IMR-90 (cell line): ENCODE measurements at regions not wholly inside any gene's neighbourhood (a gene's known extent, or its start where the extent isn't known, plus 50 kb on each side); places are given as distances from the start of the nearest gene placed in this dataset.

ENCODE experiments used
- ATAC-seq: fragments of 200-7000 bp; cut with Tn5 transposase; 2 replicates; pipeline ENCODE4 v1.9.1; 2020; ENCODE audit warnings: low read depth, mild to moderate bottlenecking, moderate library complexity
- BruUV-seq: library from RNA; stranded (reverse); fragments of 400-500 nt; replicated peaks from 2 replicates; lab custom pipeline; 2021; lab: Mats Ljungman, UMichigan
- CTCF ChIA-PET: fragments of 300-600 bp; formaldehyde crosslinking; extraction: SDS; loops from one replicate; lab custom pipeline; 2021; ENCODE audit warnings: antibody characterized with exemption; lab: Yijun Ruan, JAX
- POLR2A ChIA-PET: fragments of 300-600 bp; sonication (Branson Sonifier 250); formaldehyde crosslinking; loops from one replicate; lab custom pipeline; 2022; ENCODE audit warnings: antibody characterized with exemption; ENCODE audit not compliant: unreplicated experiment; lab: Charles Lee
- DNase-seq: peaks from one replicate; pipeline ENCODE4 v3.0.0; 2013
- H2AFZ ChIP-seq: replicated peaks from 2 replicates; pipeline ENCODE3; 2013; ENCODE audit warnings: low read length, mild to moderate bottlenecking; ENCODE audit not compliant: poor library complexity
- H2AK5ac ChIP-seq: 2 replicates; pipeline ENCODE4 v1.6.1; 2013; ENCODE audit warnings: low read depth, low read length, inconsistent platforms
- H2AK9ac ChIP-seq: replicated peaks from 2 replicates; pipeline ENCODE3; 2013; ENCODE audit warnings: mild to moderate bottlenecking, low read depth, low read length, moderate library complexity; ENCODE audit not compliant: poor library complexity
- H2BK120ac ChIP-seq: 2 replicates; pipeline ENCODE4 v1.6.1; 2013; ENCODE audit warnings: low read depth, low read length, inconsistent platforms
- H2BK15ac ChIP-seq: 3 replicates; pipeline ENCODE4 v1.6.1; 2013; ENCODE audit warnings: low read depth, low read length, inconsistent platforms
- H2BK20ac ChIP-seq: 2 replicates; pipeline ENCODE4 v1.6.1; 2013; ENCODE audit warnings: low read depth, mild to moderate bottlenecking, inconsistent platforms, low read length, moderate library complexity
- H2BK5ac ChIP-seq: 2 replicates; pipeline ENCODE4 v1.6.1; 2013; ENCODE audit warnings: mild to moderate bottlenecking, low read depth, low read length, inconsistent platforms; ENCODE audit not compliant: poor library complexity, severe bottlenecking
- H3K14ac ChIP-seq: replicated peaks from 2 replicates; pipeline ENCODE4 v1.6.1; 2013; ENCODE audit warnings: low read depth, low read length, inconsistent platforms
- H3K18ac ChIP-seq: 2 replicates; pipeline ENCODE4 v1.6.1; 2013; ENCODE audit warnings: low read depth, low read length, control low read depth
- H3K23ac ChIP-seq: 2 replicates; pipeline ENCODE4 v1.6.1; 2013; ENCODE audit warnings: low read depth, low read length, inconsistent platforms
- H3K27ac ChIP-seq: 2 replicates; pipeline ENCODE4 v1.5.1; 2013; ENCODE audit warnings: mild to moderate bottlenecking, control low read depth, low read length; ENCODE audit not compliant: insufficient read depth
- H3K27me3 ChIP-seq: 2 replicates; pipeline ENCODE4 v1.6.1; 2013; ENCODE audit warnings: low read length; ENCODE audit not compliant: control insufficient read depth, insufficient read depth
- H3K36me3 ChIP-seq: 2 replicates; pipeline ENCODE4 v1.6.1; 2013; ENCODE audit warnings: low read length, mixed read lengths; ENCODE audit not compliant: control insufficient read depth, insufficient read depth
- H3K4ac ChIP-seq: 2 replicates; pipeline ENCODE4 v1.6.1; 2013; ENCODE audit warnings: low read depth, low read length, inconsistent platforms
- H3K4me1 ChIP-seq: 2 replicates; pipeline ENCODE4 v1.6.1; 2013; ENCODE audit warnings: low read length, mixed read lengths; ENCODE audit not compliant: control insufficient read depth, insufficient read depth
- H3K4me2 ChIP-seq: 2 replicates; pipeline ENCODE4 v1.6.1; 2013; ENCODE audit warnings: low read depth, mild to moderate bottlenecking, control low read depth, low read length, moderate library complexity
- H3K4me3 ChIP-seq: 2 replicates; pipeline ENCODE4 v1.5.1; 2013; ENCODE audit warnings: low read depth, mild to moderate bottlenecking, control low read depth, low read length, moderate library complexity; ENCODE audit not compliant: insufficient read depth
- H3K56ac ChIP-seq: 2 replicates; pipeline ENCODE4 v1.6.1; 2013; ENCODE audit warnings: low read length, inconsistent platforms; ENCODE audit not compliant: insufficient read depth; ENCODE audit errors: extremely low read depth
- H3K79me1 ChIP-seq, 2 experiments: 2 replicates each; pipeline ENCODE4 v1.6.1; 2013; ENCODE audit warnings: low read length in 2 of 2, inconsistent platforms in 1 of 2, low read depth in 1 of 2
- H3K9ac ChIP-seq: 2 replicates; pipeline ENCODE4 v1.6.1; 2013; ENCODE audit warnings: low read depth, low read length, control low read depth
- H3K9me1 ChIP-seq: 2 replicates; pipeline ENCODE4 v1.6.1; 2013; ENCODE audit warnings: low read length, inconsistent platforms; ENCODE audit not compliant: insufficient read depth
- H3K9me3 ChIP-seq: 2 replicates; pipeline ENCODE4 v1.6.1; 2013; ENCODE audit warnings: low read length; ENCODE audit not compliant: control insufficient read depth, insufficient read depth
- H4K20me1 ChIP-seq: 2 replicates; pipeline ENCODE4 v1.6.1; 2013; ENCODE audit warnings: low read length, inconsistent platforms; ENCODE audit not compliant: insufficient read depth
- H4K5ac ChIP-seq: 2 replicates; pipeline ENCODE4 v1.6.1; 2013; ENCODE audit warnings: mild to moderate bottlenecking, low read depth, low read length, control low read depth
- H4K8ac ChIP-seq, 2 experiments: 2 replicates each; pipeline ENCODE4 v1.6.1; 2013; ENCODE audit warnings: low read depth in 2 of 2, low read length in 2 of 2, control low read depth in 1 of 2, inconsistent platforms in 1 of 2
- H4K91ac ChIP-seq: 2 replicates; pipeline ENCODE4 v1.6.1; 2013; ENCODE audit warnings: low read depth, low read length, inconsistent platforms; ENCODE audit not compliant: insufficient read depth
- CTCF ChIP-seq: conservative IDR thresholded peaks from 2 replicates; pipeline ENCODE4 v1.5.1; 2012; ENCODE audit warnings: mild to moderate bottlenecking, low read depth, low read length, improper control_type of control experiment
- ELK1 ChIP-seq: fragments of 150-350 bp; IDR thresholded peaks from 2 replicates; pipeline ENCODE4 v1.6.1; 2016; ENCODE audit warnings: low read depth, mild to moderate bottlenecking, low read length, moderate library complexity, borderline replicate concordance
- MAFK ChIP-seq: IDR thresholded peaks from 2 replicates; pipeline ENCODE4 v1.6.1; 2012; ENCODE audit warnings: low read depth, low read length, improper control_type of control experiment
- WGBS, 2 experiments: methylation state at CpG; one replicate each; pipeline versions ENCODE4 v1.1.5 to v1.1.7; 2013; ENCODE audit warnings: missing lambda C conversion rate in 2 of 2; ENCODE audit not compliant: insufficient read length in 1 of 2; ENCODE audit errors: extremely low coverage in 2 of 2; 5-methylcytosine and 5-hydroxymethylcytosine counted together
- dilution Hi-C: fragments of 300-500 bp; cut with HindIII; formaldehyde crosslinking; loops from one replicate; pipeline ENCODE4 v1.14.3; 2018; ENCODE audit warnings: low sequenced_read_pairs; ENCODE audit not compliant: unreplicated experiment
- in situ Hi-C: fragments of 300-500 bp; cut with MboI; formaldehyde crosslinking; loops from 3 replicates; pipeline ENCODE4 v1.14.3; 2019; ENCODE audit warnings: low sequenced_read_pairs, inconsistent platforms, mixed read lengths
- intact Hi-C: fragments of 100-400 bp; cut with micrococcal nuclease; formaldehyde crosslinking; loops from 2 replicates; pipeline ENCODE4 v1.10.0; 2022

GRCh38 chr2:44884677-44885076, 56.8 kb upstream of the SIX3 start:
- H3K4me2 ChIP-seq = no peak overlapping the region
- TF ChIP-seq CTCF = no peak
- no peak for TF ChIP-seq ELK1
- peak; percentile 91 for TF ChIP-seq MAFK
- no peaks in the 10 kb centered on the region for H3K9me1 ChIP-seq
- intact Hi-C loops (no loop called here), in situ Hi-C loops (no loop called here), dilution Hi-C loops (no loop called here)
- no peak overlapping the region for H4K8ac ChIP-seq
- no peaks in the 10 kb centered on the region for H3K4me1 ChIP-seq
- no peaks in the 10 kb centered on the region for H3K36me3 ChIP-seq
- no peaks in the 10 kb centered on the region for H3K79me1 ChIP-seq
- H3K56ac ChIP-seq = no peak overlapping the region
- H2BK120ac ChIP-seq = no peak overlapping the region
- H3K9ac ChIP-seq = no peak overlapping the region
- ATAC-seq (no peak), DNase-seq (no peak)
- no peak overlapping the region for H3K14ac ChIP-seq
- ChIA-PET CTCF (no interaction called here), POLR2A (no interaction called here)
- no peak overlapping the region for H3K27ac ChIP-seq
- no peaks in the 10 kb centered on the region for H3K9me3 ChIP-seq
- H2AK9ac ChIP-seq = no peak overlapping the region
- no peak overlapping the region for H3K18ac ChIP-seq
- H3K4me3 ChIP-seq = no peak overlapping the region
- H4K5ac ChIP-seq = no peak overlapping the region
- H2BK15ac ChIP-seq = no peak overlapping the region
- no peak overlapping the region for H2BK20ac ChIP-seq
- no peak overlapping the region for H4K91ac ChIP-seq
- no TSS peak for BruUV-seq
- H3K23ac ChIP-seq = no peak overlapping the region
- peaks cover 14% of the 10 kb centered on the region for H3K27me3 ChIP-seq
- no peak overlapping the region for H3K4ac ChIP-seq
- no peak overlapping the region for H2AFZ ChIP-seq
- no peak overlapping the region for H2BK5ac ChIP-seq
- H2AK5ac ChIP-seq = no peak overlapping the region
- no peaks in the 10 kb centered on the region for H4K20me1 ChIP-seq
- WGBS, 2 experiments = no CpG with 5 or more reads among the region's 3 CpGs
